Osteoblast (primary cell): ENCODE measurements at regions not wholly inside any gene's neighbourhood (a gene's known extent, or its start where the extent isn't known, plus 50 kb on each side); places are given as distances from the start of the nearest gene placed in this dataset.
"Not testable (repeated sequence)": the region's sequence is repeated elsewhere in the genome, so short reads cannot be mapped to it uniquely, and the experiment has no call there.

Experiments used
- DNase-seq: peaks from one replicate; pipeline ENCODE4 v3.0.0; 2011; ENCODE audit warnings: low spot score, mixed read lengths; ENCODE audit not compliant: insufficient read length; ENCODE audit errors: missing footprints
- H2AFZ ChIP-seq: 2 replicates; pipeline ENCODE4 v1.6.0; 2011; ENCODE audit warnings: mild to moderate bottlenecking, low read length
- H3K27ac ChIP-seq: 2 replicates; pipeline ENCODE4 v1.5.1; 2011; ENCODE audit warnings: mild to moderate bottlenecking, low read depth, low read length, moderate library complexity
- H3K27me3 ChIP-seq: 2 replicates; pipeline ENCODE4 v1.6.0; 2012; ENCODE audit warnings: mild to moderate bottlenecking, control low read depth, inconsistent platforms, low read length, moderate library complexity; ENCODE audit not compliant: insufficient read depth
- H3K36me3 ChIP-seq: 2 replicates; pipeline ENCODE4 v1.5.1; 2011; ENCODE audit warnings: mild to moderate bottlenecking, low read length, control low read depth, moderate library complexity; ENCODE audit not compliant: insufficient read depth
- H3K4me1 ChIP-seq: 2 replicates; pipeline ENCODE4 v1.5.1; 2011; ENCODE audit warnings: mild to moderate bottlenecking, low read length, control low read depth, moderate library complexity; ENCODE audit not compliant: insufficient read depth
- H3K4me2 ChIP-seq: 2 replicates; pipeline ENCODE4 v1.6.0; 2011; ENCODE audit warnings: mild to moderate bottlenecking, low read length; ENCODE audit not compliant: insufficient read depth
- H3K4me3 ChIP-seq: fragments of 200-600 bp; sonication (generic); 3 replicates; pipeline ENCODE4 v1.5.1; 2012; ENCODE audit warnings: mild to moderate bottlenecking, low read length, inconsistent platforms; ENCODE audit not compliant: insufficient read depth
- H3K79me2 ChIP-seq: 2 replicates; pipeline ENCODE4 v1.6.0; 2012; ENCODE audit warnings: mild to moderate bottlenecking, low read length, control low read depth, inconsistent platforms; ENCODE audit not compliant: insufficient read depth
- H3K9me3 ChIP-seq: 2 replicates; pipeline ENCODE4 v1.5.1; 2011; ENCODE audit warnings: low read depth, low read length, control low read depth
- H4K20me1 ChIP-seq: 2 replicates; pipeline ENCODE4 v1.6.0; 2012; ENCODE audit warnings: mild to moderate bottlenecking, low read length, control low read depth; ENCODE audit not compliant: insufficient read depth
- CTCF ChIP-seq: IDR thresholded peaks from 2 replicates; pipeline ENCODE4 v1.5.1; 2011; ENCODE audit warnings: mild to moderate bottlenecking, low read depth, low read length, moderate library complexity; ENCODE audit errors: extremely low read depth

GRCh38 chr2:16067444-16067843 lies 127.1 kb downstream of the MYCN start:
- H3K27ac ChIP-seq, result no peak overlapping the region
- no peak for TF ChIP-seq CTCF
- no peaks in the 10 kb centered on the region for H3K27me3 ChIP-seq
- H3K4me1 ChIP-seq, result no peaks in the 10 kb centered on the region
- no peak for DNase-seq
- no peaks in the 10 kb centered on the region for H4K20me1 ChIP-seq
- H3K79me2 ChIP-seq, result no peaks in the 10 kb centered on the region
- H3K4me2 ChIP-seq, result no peak overlapping the region
- H3K36me3 ChIP-seq, result no peaks in the 10 kb centered on the region
- H3K9me3 ChIP-seq, result no peaks in the 10 kb centered on the region
- no peak overlapping the region for H2AFZ ChIP-seq
- H3K4me3 ChIP-seq, result no peak overlapping the region

GRCh38 chr2:16067037-16067406 lies 126.7 kb downstream of the MYCN start:
- no peak overlapping the region for H2AFZ ChIP-seq
- DNase-seq, result no peak
- no peaks in the 10 kb centered on the region for H3K79me2 ChIP-seq

GRCh38 chr2:16066261-16067036 lies 126.1 kb downstream of the MYCN start:
- H3K4me3 ChIP-seq, result no peak overlapping the region
- H4K20me1 ChIP-seq, result no peaks in the 10 kb centered on the region
- no peak for TF ChIP-seq CTCF
- no peaks in the 10 kb centered on the region for H3K27me3 ChIP-seq
- H3K4me1 ChIP-seq, result no peaks in the 10 kb centered on the region
- H3K79me2 ChIP-seq, result no peaks in the 10 kb centered on the region
- peak; percentile 58 for DNase-seq
- no peak overlapping the region for H3K27ac ChIP-seq
- H3K36me3 ChIP-seq, result no peaks in the 10 kb centered on the region
- H3K4me2 ChIP-seq, result no peak overlapping the region
- H3K9me3 ChIP-seq, result no peaks in the 10 kb centered on the region
- H2AFZ ChIP-seq, result no peak overlapping the region

More at GRCh38 chr2:16067037-16067406, 126.7 kb downstream of the MYCN start:
- Histone ChIP-seq H3K27ac (no peak overlapping the region), H3K4me3 (no peak overlapping the region), H3K27me3 (no peaks in the 10 kb centered on the region), H3K4me1 (no peaks in the 10 kb centered on the region), H3K4me2 (no peak overlapping the region), H3K9me3 (no peaks in the 10 kb centered on the region), H4K20me1 (no peaks in the 10 kb centered on the region), H3K36me3 (no peaks in the 10 kb centered on the region)
- no peak for TF ChIP-seq CTCF

- not testable (repeated sequence) for H3K36me3 ChIP-seq, H3K27me3 ChIP-seq, H2AFZ ChIP-seq, H3K4me1 ChIP-seq, H3K9me3 ChIP-seq, H3K4me2 ChIP-seq, H3K4me3 ChIP-seq, H3K27ac ChIP-seq, H4K20me1 ChIP-seq, H3K79me2 ChIP-seq
- peak; percentile 27 for DNase-seq
Measured at GRCh38 chr2:16065272-16066069, 125.1 kb downstream of the MYCN start.
